Activated CD4-positive, alpha-beta T cell treated with anti-CD3 and anti-CD28 coated beads for 48 hours (primary cell): ENCODE measurements at regions not wholly inside any gene's neighbourhood (a gene's known extent, or its start where the extent isn't known, plus 50 kb on each side); places are given as distances from the start of the nearest gene placed in this dataset.
"Not testable (repeated sequence)": the region's sequence is repeated elsewhere in the genome, so short reads cannot be mapped to it uniquely, and the experiment has no call there.

Experiments
- DNase-seq: peaks from one replicate; pipeline ENCODE4 v3.0.0-alpha.2; 2020

DNA sequence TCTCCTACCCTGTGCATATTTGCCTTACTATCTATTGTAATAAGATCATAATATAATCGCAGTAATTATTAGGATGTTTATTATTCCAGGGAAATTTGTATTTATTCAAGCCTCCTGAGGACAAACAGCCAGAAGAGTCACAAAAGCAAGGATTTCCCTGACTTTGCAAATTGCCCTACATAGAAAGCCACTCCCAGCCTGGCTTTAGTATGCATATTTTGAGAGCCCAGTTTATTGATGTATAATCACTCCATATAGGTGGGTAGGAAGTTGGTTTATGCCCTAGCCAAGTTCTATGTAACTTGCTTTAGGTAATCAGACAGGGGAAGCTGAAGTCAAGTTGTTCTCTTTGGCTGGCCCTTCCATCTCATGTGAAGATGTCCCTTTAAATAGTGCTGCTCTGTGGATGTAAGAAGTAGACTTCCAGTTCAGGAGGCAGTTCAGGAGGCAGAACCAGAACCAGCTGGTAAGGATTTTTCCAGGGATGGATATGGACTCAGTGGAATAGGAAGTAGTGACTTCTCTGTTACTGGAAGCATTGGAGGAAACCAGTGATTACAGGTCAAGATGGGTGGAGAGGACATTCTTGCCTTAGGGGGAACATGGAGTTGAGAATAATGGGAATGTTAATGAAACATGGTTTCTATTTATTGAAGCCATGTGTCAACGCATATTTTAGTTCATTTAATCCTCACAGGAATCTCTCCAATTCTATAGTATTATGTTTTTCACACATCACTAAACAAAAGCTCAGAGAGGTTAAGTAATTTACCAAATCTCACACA lies 70.5 kb upstream of the KIT start:
- no peak for DNase-seq

DNA sequence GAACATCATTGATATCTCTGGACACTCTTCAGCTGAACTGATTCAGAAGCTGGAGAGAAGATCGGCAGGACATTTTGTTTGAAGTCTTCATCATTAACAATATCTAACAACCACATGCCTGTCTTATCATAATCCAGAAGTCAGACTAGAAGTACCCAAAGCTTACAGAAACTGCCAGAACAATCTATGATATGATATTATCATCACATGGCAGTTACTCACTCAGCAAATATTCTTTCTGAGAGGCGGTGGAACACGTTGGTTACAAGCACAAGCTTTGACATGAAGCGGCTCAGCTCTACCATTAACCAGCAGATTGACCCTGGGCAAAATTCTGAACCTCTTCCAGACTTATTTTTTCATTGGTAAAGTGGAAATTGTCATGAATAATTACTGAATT lies 69.4 kb upstream of the KIT start:
- no peak for DNase-seq

DNA sequence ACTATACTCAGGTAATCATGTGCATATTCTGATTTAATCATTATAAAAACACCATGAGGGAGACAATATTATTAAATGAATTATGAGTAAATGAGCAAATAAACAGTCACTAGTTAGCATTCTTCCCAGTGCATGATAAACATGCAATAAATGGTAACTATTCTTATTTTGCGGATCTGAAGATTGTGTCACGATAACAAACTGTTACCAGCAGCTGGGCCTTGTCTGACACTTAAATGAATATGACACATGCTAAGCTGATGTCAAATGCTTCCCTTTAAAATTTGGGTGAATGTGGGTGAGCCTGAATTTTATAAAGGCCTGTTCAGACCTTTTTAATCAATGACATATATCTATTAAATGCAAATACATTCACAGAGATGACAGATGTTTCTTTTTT lies 68.2 kb upstream of the KIT start:
- no peak for DNase-seq

DNA sequence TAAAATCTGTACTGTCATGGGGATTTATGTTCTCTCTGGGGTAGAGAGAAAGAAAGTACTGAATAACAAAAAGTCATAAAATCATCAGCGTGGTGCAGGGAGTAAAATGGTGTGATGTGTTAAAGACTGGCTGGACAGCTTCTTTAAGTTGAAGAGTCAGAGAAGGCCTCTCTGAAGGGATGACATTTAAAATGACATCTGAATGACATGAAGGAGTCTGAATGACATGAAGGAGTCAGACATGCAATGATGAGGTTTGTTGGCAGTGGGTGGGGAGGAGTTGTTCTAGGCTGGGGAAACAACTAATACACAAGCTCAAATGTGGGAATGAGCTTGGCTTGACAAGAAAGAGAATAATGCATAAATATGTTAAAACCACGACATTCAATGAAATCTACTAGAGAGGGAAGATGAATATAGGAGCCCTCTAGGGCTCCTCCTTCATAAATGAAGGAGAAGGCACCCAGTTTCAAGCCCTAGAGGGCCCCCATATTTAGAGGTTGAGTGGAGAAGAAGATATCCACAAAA lies 63.9 kb upstream of the KIT start:
- DNase-seq, result no peak

DNA sequence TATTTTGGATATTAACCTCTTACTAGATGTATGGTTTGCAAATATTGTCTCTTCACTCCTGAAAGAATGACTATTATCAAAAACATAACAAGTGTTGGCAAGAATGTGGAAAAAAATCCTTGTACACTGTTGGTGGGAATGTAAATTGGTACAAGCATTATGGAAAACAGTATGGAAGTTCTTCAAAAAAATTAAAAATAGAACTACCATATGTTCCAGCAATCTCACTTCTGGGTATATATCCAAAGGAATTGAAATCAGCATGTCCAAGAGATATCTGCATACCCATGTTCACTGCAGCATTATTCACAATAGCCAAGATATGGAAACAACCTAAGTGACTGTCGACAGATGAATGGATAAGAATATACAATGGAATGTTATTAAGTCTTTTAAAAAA lies 61.6 kb upstream of the KIT start:
- DNase-seq, result no peak

DNA sequence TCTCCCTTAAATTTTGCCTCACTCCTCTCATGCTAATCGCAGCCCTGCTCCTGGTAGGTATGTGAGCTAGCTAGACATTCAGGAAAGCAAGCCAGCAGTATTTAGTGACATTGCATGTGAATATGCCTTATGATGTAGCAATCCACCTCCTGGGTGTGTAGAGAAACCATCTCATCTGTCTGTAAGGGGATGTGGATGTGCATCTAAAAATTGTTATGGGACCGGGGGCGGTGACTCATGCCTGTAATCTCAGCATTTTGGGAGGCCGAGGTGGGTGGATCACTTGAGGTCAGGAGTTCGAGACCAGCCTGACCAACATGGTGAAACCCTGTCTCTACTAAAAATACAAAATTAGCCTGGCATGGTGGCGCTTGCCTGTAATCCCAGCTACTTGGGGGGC lies 60.1 kb upstream of the KIT start:
- DNase-seq, result not testable (repeated sequence)

DNA sequence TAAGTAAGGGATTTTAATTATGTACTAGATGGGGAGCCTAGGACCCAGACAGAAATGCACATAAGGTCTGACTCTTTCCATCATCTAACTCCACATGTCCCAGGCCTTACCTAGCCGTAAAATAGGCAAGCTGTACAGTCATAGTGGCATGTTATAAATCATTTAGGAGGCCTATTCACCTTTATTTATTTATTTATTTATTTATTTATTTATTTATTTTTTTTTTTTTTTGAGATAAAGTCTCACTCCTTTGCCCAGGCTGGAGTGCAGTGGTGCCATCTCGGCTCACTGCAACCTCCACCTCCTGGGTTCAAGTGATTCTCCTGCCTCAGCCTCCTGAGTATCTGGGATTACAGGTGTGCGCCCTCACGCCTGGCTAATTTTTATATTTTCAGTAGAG lies 55.6 kb upstream of the KIT start:
- not testable (repeated sequence) for DNase-seq

DNA sequence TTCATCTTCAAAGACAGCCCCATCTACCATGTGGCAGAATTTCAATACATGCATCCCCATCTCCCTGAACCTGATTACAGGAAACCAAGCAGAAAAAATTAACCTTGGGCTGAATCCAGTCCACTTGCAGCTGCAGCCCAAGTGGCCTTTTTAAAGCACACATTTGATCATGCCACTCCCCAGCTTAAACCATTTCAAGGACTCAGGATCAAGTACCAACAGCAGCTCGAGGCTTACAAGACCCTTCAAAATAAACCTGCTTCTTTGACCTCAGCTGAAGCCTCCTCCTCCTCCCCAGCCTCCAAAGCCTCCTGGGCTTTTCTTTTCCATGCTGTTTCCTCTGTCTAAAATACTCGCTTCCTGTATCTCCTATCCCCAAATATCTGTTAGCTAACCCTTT lies 50.7 kb upstream of the KIT start:
- DNase-seq, result no peak

DNA sequence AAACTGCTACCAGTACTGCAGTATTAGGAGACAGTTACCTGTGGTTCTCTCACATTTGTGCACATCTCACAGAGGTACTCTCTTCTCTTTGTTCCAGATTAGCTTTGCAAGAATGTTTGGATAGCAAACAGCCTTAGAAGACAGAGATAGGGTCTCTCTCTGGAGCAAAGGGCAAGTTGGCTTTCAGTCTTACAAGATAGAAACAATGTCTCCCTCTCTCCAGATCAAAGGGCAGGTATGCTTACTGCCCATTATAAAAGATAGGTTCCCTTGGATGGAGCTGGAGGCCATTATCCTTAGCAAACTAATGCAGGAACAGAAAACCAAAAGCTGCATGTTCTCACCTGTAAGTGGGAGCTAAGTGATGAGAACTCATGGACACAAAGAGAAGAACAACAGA lies 50.2 kb upstream of the KIT start:
- DNase-seq, result no peak
